ENCODE measurements at regions not wholly inside any gene's neighbourhood (a gene's known extent, or its start where the extent isn't known, plus 50 kb on each side); places are given as distances from the start of the nearest gene placed in this dataset.
"Not testable (repeated sequence)": the region's sequence is repeated elsewhere in the genome, so short reads cannot be mapped to it uniquely, and the experiment has no call there.

- TF ChIP-seq POLR2A (IDR thresholded peaks at IDR 0.05): not testable (repeated sequence)
- TF ChIP-seq, protein P1, sequence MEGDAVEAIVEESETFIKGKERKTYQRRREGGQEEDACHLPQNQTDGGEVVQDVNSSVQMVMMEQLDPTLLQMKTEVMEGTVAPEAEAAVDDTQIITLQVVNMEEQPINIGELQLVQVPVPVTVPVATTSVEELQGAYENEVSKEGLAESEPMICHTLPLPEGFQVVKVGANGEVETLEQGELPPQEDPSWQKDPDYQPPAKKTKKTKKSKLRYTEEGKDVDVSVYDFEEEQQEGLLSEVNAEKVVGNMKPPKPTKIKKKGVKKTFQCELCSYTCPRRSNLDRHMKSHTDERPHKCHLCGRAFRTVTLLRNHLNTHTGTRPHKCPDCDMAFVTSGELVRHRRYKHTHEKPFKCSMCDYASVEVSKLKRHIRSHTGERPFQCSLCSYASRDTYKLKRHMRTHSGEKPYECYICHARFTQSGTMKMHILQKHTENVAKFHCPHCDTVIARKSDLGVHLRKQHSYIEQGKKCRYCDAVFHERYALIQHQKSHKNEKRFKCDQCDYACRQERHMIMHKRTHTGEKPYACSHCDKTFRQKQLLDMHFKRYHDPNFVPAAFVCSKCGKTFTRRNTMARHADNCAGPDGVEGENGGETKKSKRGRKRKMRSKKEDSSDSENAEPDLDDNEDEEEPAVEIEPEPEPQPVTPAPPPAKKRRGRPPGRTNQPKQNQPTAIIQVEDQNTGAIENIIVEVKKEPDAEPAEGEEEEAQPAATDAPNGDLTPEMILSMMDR (IDR thresholded peaks at IDR 0.05): not testable (repeated sequence)
Measured at GRCh38 chr14:97808541-97808940, 1011.4 kb downstream of the VRK1 start.
